CD8-positive, alpha-beta memory T cell (primary cell): ENCODE measurements at regions not wholly inside any gene's neighbourhood (a gene's known extent, or its start where the extent isn't known, plus 50 kb on each side); places are given as distances from the start of the nearest gene placed in this dataset.

Source experiments
- CTCF ChIA-PET: fragments of 350-600 bp; sonication (Branson Sonifier 250); formaldehyde crosslinking; loops from one replicate; lab custom pipeline; 2021; ENCODE audit warnings: antibody characterized with exemption; lab: Charles Lee
- POLR2A ChIA-PET: fragments of 350-600 bp; sonication (Branson Sonifier 250); formaldehyde crosslinking; loops from one replicate; lab custom pipeline; 2021; ENCODE audit warnings: antibody characterized with exemption; lab: Charles Lee
- DNase-seq, 5 donors: peaks; one replicate each; pipeline versions ENCODE4 v3.0.0 to v3.0.0-alpha.2; 2020 to 2022; ENCODE audit warnings: mixed read lengths in 1 of 5
- H3K27ac ChIP-seq: one replicate; pipeline ENCODE4 v1.7.0; 2013; ENCODE audit warnings: low read depth, mild to moderate bottlenecking, low read length, moderate library complexity
- H3K27me3 ChIP-seq: 2 replicates; pipeline ENCODE4 v1.7.0; 2013; ENCODE audit warnings: low read length, mild to moderate bottlenecking; ENCODE audit not compliant: insufficient read depth, poor library complexity, severe bottlenecking
- H3K36me3 ChIP-seq: 2 replicates; pipeline ENCODE4 v1.7.0; 2013; ENCODE audit warnings: mild to moderate bottlenecking, low read length, moderate library complexity; ENCODE audit not compliant: insufficient read depth
- H3K4me1 ChIP-seq: 2 replicates; pipeline ENCODE4 v1.7.0; 2013; ENCODE audit warnings: mild to moderate bottlenecking, low read length, moderate library complexity; ENCODE audit not compliant: insufficient read depth
- H3K4me3 ChIP-seq: 2 replicates; pipeline ENCODE4 v1.7.0; 2013; ENCODE audit warnings: mild to moderate bottlenecking, low read length
- H3K9me3 ChIP-seq: 2 replicates; pipeline ENCODE4 v1.7.0; 2013; ENCODE audit warnings: mild to moderate bottlenecking, low read length
- H3K27ac Mint-ChIP-seq, 8 donors: one replicate each; pipeline ENCODE4 v1.8.0; 2020 to 2021; ENCODE audit warnings: mixed read lengths in 8 of 8, mild to moderate bottlenecking in 6 of 8, inconsistent platforms in 3 of 8, moderate library complexity in 3 of 8
- H3K27me3 Mint-ChIP-seq, 2 donors: one replicate each; pipeline ENCODE4 v1.8.0; 2020 to 2021; ENCODE audit warnings: mixed read lengths in 2 of 2, mild to moderate bottlenecking in 1 of 2, moderate library complexity in 1 of 2
- H3K36me3 Mint-ChIP-seq, 3 donors: one replicate each; pipeline ENCODE4 v1.8.0; 2020 to 2021; ENCODE audit warnings: mixed read lengths in 3 of 3, inconsistent platforms in 1 of 3, mild to moderate bottlenecking in 1 of 3
- H3K4me1 Mint-ChIP-seq, 3 donors: one replicate each; pipeline ENCODE4 v1.8.0; 2020 to 2021; ENCODE audit warnings: mixed read lengths in 3 of 3, inconsistent platforms in 1 of 3, mild to moderate bottlenecking in 1 of 3
- H3K4me3 Mint-ChIP-seq, 7 donors: one replicate each; pipeline ENCODE4 v1.8.0; 2020 to 2021; ENCODE audit warnings: mixed read lengths in 7 of 7, mild to moderate bottlenecking in 6 of 7, moderate library complexity in 4 of 7, inconsistent platforms in 2 of 7
- H3K9me3 Mint-ChIP-seq, 5 donors: one replicate each; pipeline ENCODE4 v1.8.0; 2020 to 2022; ENCODE audit warnings: mixed read lengths in 5 of 5, mild to moderate bottlenecking in 3 of 5, moderate library complexity in 2 of 5, inconsistent platforms in 1 of 5

- POLR2A ChIA-PET: no interaction called here
- DNase-seq: no peak
- no peaks in the 10 kb centered on the region for H3K36me3 Mint-ChIP-seq
- CTCF ChIA-PET: no interaction called here
- peaks cover 0 to 4% (median 0%) of the 10 kb centered on the region in 5 donors for H3K9me3 Mint-ChIP-seq
- Histone ChIP-seq H3K4me3 (no peak overlapping the region), H3K27me3 (no peaks in the 10 kb centered on the region), H3K27ac (no peak overlapping the region), H3K36me3 (no peaks in the 10 kb centered on the region), H3K9me3 (no peaks in the 10 kb centered on the region), H3K4me1 (no peaks in the 10 kb centered on the region)
- H3K27ac Mint-ChIP-seq: no peak overlapping the region
- H3K4me3 Mint-ChIP-seq: no peak overlapping the region
- H3K27me3 Mint-ChIP-seq: peaks cover 0 to 3% of the 10 kb centered on the region in 2 donors
- H3K4me1 Mint-ChIP-seq: no peaks in the 10 kb centered on the region
These were observed 81.0 kb upstream of the TRIO start for GRCh38 chr5:14062178-14062577.

- Histone ChIP-seq H3K27ac (no peak overlapping the region), H3K4me1 (no peaks in the 10 kb centered on the region), H3K4me3 (no peak overlapping the region), H3K27me3 (no peaks in the 10 kb centered on the region), H3K36me3 (no peaks in the 10 kb centered on the region), H3K9me3 (no peaks in the 10 kb centered on the region)
- Mint-ChIP-seq H3K27ac (no peak overlapping the region), H3K4me3 (no peak overlapping the region), H3K4me1 (no peaks in the 10 kb centered on the region), H3K27me3 (peaks cover 0 to 3% of the 10 kb centered on the region in 2 donors), H3K36me3 (no peaks in the 10 kb centered on the region), H3K9me3 (peaks cover 0 to 4% (median 0%) of the 10 kb centered on the region in 5 donors)
- CTCF ChIA-PET: no interaction called here
- POLR2A ChIA-PET: no interaction called here
- DNase-seq: no peak
These were observed 82.0 kb upstream of the TRIO start for GRCh38 chr5:14061106-14061505.

- Mint-ChIP-seq H3K36me3 (no peaks in the 10 kb centered on the region), H3K4me3 (no peak overlapping the region), H3K27me3 (peaks cover 0 to 3% of the 10 kb centered on the region in 2 donors), H3K4me1 (no peaks in the 10 kb centered on the region), H3K9me3 (peaks cover 0 to 4% (median 0%) of the 10 kb centered on the region in 5 donors), H3K27ac (no peak overlapping the region)
- Histone ChIP-seq H3K4me3 (no peak overlapping the region), H3K4me1 (no peaks in the 10 kb centered on the region), H3K27ac (no peak overlapping the region), H3K9me3 (no peaks in the 10 kb centered on the region), H3K27me3 (no peaks in the 10 kb centered on the region), H3K36me3 (no peaks in the 10 kb centered on the region)
- DNase-seq: no peak
- ChIA-PET CTCF (no interaction called here), POLR2A (no interaction called here)
These were observed 82.9 kb upstream of the TRIO start for GRCh38 chr5:14060218-14060617.

GRCh38 chr5:14059810-14060209 lies 83.3 kb upstream of the TRIO start:
- Mint-ChIP-seq H3K4me1 (no peaks in the 10 kb centered on the region), H3K36me3 (no peaks in the 10 kb centered on the region), H3K9me3 (peaks cover 0 to 4% (median 0%) of the 10 kb centered on the region in 5 donors), H3K27me3 (peaks cover 0 to 4% of the 10 kb centered on the region in 2 donors), H3K27ac (no peak overlapping the region), H3K4me3 (no peak overlapping the region)
- no peaks in the 10 kb centered on the region for H3K27me3 ChIP-seq
- H3K36me3 ChIP-seq: no peaks in the 10 kb centered on the region
- no peak overlapping the region for H3K27ac ChIP-seq
- no peaks in the 10 kb centered on the region for H3K4me1 ChIP-seq
- no peaks in the 10 kb centered on the region for H3K9me3 ChIP-seq
- CTCF ChIA-PET: no interaction called here
- DNase-seq: no peak
- no peak overlapping the region for H3K4me3 ChIP-seq
- POLR2A ChIA-PET: no interaction called here

GRCh38 chr5:14057289-14057688 lies 85.9 kb upstream of the TRIO start:
- peaks cover 0 to 4% of the 10 kb centered on the region in 2 donors for H3K27me3 Mint-ChIP-seq
- no peaks in the 10 kb centered on the region for H3K4me1 ChIP-seq
- H3K27ac Mint-ChIP-seq: no peak overlapping the region

GRCh38 chr5:14056039-14056438 lies 87.1 kb upstream of the TRIO start:
- Histone ChIP-seq H3K27ac (no peak overlapping the region), H3K9me3 (no peaks in the 10 kb centered on the region), H3K4me3 (no peak overlapping the region), H3K36me3 (no peaks in the 10 kb centered on the region), H3K4me1 (no peaks in the 10 kb centered on the region), H3K27me3 (no peaks in the 10 kb centered on the region)
- DNase-seq: no peak
- no peak overlapping the region for H3K27ac Mint-ChIP-seq
- H3K4me1 Mint-ChIP-seq: no peaks in the 10 kb centered on the region
- CTCF ChIA-PET: no interaction called here
- H3K4me3 Mint-ChIP-seq: no peak overlapping the region
- no peaks in the 10 kb centered on the region for H3K36me3 Mint-ChIP-seq
- H3K27me3 Mint-ChIP-seq: peaks cover 0 to 1% of the 10 kb centered on the region in 2 donors
- H3K9me3 Mint-ChIP-seq: peaks cover 0 to 6% (median 2%) of the 10 kb centered on the region in 5 donors
- POLR2A ChIA-PET: no interaction called here

More at GRCh38 chr5:14057289-14057688, 85.9 kb upstream of the TRIO start:
- Histone ChIP-seq H3K4me3 (no peak overlapping the region), H3K27ac (no peak overlapping the region), H3K36me3 (no peaks in the 10 kb centered on the region), H3K9me3 (no peaks in the 10 kb centered on the region), H3K27me3 (no peaks in the 10 kb centered on the region)
- DNase-seq: no peak
- H3K4me3 Mint-ChIP-seq: no peak overlapping the region
- peaks cover 0 to 6% (median 2%) of the 10 kb centered on the region in 5 donors for H3K9me3 Mint-ChIP-seq
- ChIA-PET POLR2A (no interaction called here), CTCF (no interaction called here)
- no peaks in the 10 kb centered on the region for H3K36me3 Mint-ChIP-seq
- H3K4me1 Mint-ChIP-seq: no peaks in the 10 kb centered on the region

GRCh38 chr5:14054965-14055963 lies 87.9 kb upstream of the TRIO start:
- peaks cover 0 to 1% of the 10 kb centered on the region in 2 donors for H3K27me3 Mint-ChIP-seq
- ChIA-PET POLR2A (no interaction called here), CTCF (no interaction called here)
- no peak overlapping the region for H3K27ac ChIP-seq
- H3K4me1 ChIP-seq: no peaks in the 10 kb centered on the region
- no peaks in the 10 kb centered on the region for H3K27me3 ChIP-seq
- H3K4me3 ChIP-seq: no peak overlapping the region
- DNase-seq: no peak
- H3K4me3 Mint-ChIP-seq: no peak overlapping the region
- no peaks in the 10 kb centered on the region for H3K36me3 Mint-ChIP-seq
- H3K36me3 ChIP-seq: no peaks in the 10 kb centered on the region
- no peaks in the 10 kb centered on the region for H3K4me1 Mint-ChIP-seq
- H3K27ac Mint-ChIP-seq: no peak overlapping the region
- peaks cover 0 to 6% (median 0%) of the 10 kb centered on the region in 5 donors for H3K9me3 Mint-ChIP-seq
- H3K9me3 ChIP-seq: no peaks in the 10 kb centered on the region

GRCh38 chr5:14054111-14054854 lies 88.9 kb upstream of the TRIO start:
- no peak for DNase-seq
- peaks cover 0 to 6% (median 0%) of the 10 kb centered on the region in 5 donors for H3K9me3 Mint-ChIP-seq
- H3K4me3 ChIP-seq: no peak overlapping the region
- H3K4me3 Mint-ChIP-seq: no peak overlapping the region
- H3K36me3 Mint-ChIP-seq: no peaks in the 10 kb centered on the region
- H3K27ac Mint-ChIP-seq: no peak overlapping the region
- no peaks in the 10 kb centered on the region for H3K4me1 ChIP-seq
- H3K9me3 ChIP-seq: no peaks in the 10 kb centered on the region
- H3K27me3 Mint-ChIP-seq: peaks cover 0 to 1% of the 10 kb centered on the region in 2 donors
- ChIA-PET CTCF (no interaction called here), POLR2A (no interaction called here)
- no peak overlapping the region for H3K27ac ChIP-seq
- H3K36me3 ChIP-seq: no peaks in the 10 kb centered on the region
- H3K27me3 ChIP-seq: no peaks in the 10 kb centered on the region
- no peaks in the 10 kb centered on the region for H3K4me1 Mint-ChIP-seq
